Renal cortex interstitium (tissue), 11 donors: ENCODE measurements at regions not wholly inside any gene's neighbourhood (a gene's known extent, or its start where the extent isn't known, plus 50 kb on each side); places are given as distances from the start of the nearest gene placed in this dataset.

Experiments used
- DNase-seq, 11 donors: peaks; one replicate each; pipeline ENCODE4 v3.0.0-alpha.2; 2013; ENCODE audit warnings: low read depth in 9 of 11, low spot score in 4 of 11; ENCODE audit errors: extremely low read depth in 1 of 11

GRCh38 chrX:69253821-69254220 is 88.6 kb upstream of the PJA1 start:
- DNase-seq = no peak

DNA sequence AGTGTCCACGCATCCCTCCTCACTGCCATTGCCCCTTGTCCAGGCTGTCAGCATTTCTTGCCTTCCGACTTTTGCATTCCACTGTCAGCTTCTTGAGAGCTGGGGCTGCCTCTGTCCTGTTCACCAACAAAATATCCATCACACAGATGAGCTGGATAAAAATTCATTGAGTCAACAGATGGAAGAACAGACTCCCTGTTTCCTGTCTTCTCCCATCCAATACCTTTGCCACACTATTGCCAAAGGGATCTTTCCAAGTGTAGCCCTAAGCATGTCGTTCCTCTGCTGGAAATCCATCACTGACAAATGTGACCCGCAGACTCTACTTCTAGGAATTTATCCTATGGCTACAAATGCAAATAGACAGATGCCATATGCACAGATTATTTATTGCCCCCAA is 78.0 kb upstream of the PJA1 start:
- no peak for DNase-seq

DNA sequence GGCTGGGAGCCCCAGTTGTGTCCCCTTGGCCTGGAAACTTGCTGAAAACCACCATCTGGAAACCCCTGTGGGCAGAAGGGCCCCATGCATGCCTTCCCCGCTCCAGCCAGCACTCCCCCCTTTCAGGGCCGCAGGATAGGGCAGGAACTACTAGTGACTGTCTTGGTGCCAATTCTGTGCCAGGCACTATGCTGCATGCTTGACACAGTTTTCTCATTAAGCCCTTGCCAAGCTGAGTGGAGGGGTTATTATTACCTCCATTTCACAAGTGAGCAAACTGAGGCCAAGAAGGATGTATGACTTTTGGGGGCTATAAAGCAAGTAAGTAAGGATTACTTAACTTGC is 73.6 kb upstream of the PJA1 start:
- DNase-seq = no peak

GRCh38 chrX:69238114-69238886 is 73.0 kb upstream of the PJA1 start:
- DNase-seq = peak in 4 of 11 donors; percentile 17 to 31 (median 22)

GRCh38 chrX:69237236-69237635 is 72.0 kb upstream of the PJA1 start:
- no peak for DNase-seq

DNA sequence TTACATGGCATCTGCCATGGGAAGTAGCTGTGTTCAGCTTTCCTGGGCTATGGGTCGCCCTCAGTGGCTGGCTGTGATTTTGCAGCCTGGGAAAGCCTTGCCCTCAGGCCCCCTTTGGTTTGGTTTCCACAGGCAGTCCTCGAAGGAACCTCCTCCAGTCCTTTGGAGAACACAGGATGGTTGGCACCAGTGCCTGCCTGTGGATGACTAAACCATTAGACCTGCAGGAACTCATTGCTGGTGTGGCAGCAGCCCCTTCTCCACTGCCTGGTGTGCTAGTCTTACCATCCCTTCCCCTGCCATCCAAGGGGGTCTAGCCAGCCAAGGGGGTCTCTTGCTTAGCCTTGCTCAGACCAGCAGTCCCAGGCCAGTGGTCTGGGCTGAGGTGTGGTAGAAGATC is 71.4 kb upstream of the PJA1 start:
- no peak for DNase-seq

DNA sequence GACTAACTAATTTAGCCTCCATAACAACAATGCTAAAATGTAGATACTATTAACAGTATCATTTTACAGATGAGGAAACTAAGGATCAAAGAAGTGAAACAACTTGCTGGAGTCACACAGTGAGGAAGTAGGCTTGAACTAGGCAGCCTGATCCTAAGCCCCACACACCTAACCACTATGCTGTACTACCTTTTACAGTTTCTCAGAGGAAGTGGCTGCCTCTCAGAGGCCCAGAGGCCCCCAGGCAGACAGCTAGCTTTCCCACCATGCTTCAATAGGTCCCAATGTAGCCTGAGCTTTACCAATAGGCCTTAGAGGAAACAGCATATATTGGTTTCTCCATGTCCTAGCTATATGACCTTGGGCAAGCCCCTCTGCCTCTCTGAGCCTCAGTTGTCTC is 69.4 kb upstream of the PJA1 start:
- DNase-seq = no peak

DNA sequence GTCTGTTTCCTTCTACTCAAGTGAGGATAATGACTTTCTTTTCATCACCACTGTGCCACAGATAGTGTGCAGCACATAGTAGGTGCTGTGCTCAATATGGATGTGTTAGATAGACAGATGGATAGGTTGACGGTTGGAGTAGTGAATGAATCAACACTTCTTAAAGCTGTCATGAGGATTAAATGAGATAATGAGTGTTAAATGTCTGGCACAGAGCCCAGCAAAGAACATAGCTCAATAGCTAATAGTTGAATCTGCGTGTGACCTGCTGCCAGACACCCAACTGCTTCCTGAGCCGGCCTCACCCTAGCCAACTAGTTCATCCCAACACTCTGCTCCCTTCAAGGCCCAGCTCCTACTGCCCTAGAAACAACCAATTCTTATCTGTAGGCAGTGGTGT is 67.7 kb upstream of the PJA1 start:
- no peak for DNase-seq

DNA sequence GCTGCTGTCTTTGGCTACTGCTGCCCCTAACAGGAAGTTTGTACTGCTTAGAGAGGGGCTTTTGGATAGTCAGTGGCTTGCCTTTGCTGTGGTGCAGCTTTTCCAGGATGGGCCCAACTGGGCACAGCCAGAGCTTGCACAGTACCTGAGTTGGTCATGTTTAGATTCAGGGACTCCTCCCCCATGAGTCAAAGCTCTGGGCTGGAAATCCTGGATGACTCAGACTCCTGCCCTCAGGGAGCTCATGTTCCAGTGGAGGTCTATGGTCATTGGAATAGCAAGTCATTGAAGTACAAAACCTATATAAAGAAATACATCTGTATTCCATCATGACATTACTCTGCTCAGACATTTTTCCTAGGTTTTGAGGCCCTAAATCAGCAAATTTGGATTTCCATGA is 66.7 kb upstream of the PJA1 start:
- DNase-seq = no peak

GRCh38 chrX:69229436-69229835 is 64.2 kb upstream of the PJA1 start:
- DNase-seq = no peak

DNA sequence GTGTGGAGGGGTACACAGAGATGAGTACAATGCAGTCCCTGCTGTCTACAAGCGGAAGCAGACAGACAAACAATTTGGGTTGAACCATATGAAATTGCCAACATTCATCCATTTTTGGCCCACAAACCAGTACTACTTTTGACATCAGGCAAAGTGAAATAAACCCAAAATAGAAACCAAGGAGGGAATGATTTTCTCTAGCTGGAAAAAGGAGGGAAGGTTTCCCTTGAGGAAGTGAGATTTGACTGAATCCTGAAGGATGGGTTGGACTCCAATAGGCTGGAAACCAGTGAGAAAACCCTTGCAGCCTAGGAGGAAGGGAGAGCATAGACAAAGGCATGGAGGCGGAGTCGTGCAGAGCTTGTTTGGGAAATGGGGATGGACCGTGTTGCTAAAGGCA is 63.5 kb upstream of the PJA1 start:
- DNase-seq = no peak

GRCh38 chrX:69226459-69227158 is 61.4 kb upstream of the PJA1 start:
- no peak for DNase-seq

- peak; percentile 50 to 73 (median 63) for DNase-seq
These were observed 57.1 kb upstream of the PJA1 start for GRCh38 chrX:69222103-69223090.

GRCh38 chrX:69221239-69222102 is 56.2 kb upstream of the PJA1 start:
- DNase-seq = no peak

DNA sequence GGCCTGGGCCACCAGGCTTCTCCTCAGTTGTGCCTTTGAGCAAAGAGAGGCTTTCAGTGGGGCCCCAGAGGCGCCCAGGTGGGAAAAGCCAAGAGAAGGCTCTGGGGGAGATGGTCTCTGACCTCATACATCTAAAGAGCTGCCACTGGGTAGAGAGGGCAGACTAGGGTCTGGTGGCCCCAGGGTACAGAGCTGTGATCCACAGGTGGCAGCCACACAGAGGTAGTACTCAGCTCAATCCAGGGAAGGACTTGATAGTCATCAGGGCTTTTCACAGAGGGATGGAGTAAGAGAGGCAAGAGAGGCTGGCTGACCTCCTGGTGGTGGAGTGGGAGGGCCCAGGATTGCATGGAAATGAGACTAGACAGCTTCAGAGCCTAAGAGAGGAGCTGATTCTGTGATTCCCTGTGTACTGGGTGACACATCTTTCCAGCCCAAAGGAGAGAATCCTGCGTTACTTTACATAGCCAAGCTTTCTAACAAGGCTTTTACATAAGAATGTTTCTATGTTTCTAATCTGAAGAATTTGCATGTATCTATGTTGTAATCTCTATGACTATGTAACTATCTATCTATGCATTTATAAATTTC is 53.2 kb upstream of the PJA1 start:
- DNase-seq = no peak

DNA sequence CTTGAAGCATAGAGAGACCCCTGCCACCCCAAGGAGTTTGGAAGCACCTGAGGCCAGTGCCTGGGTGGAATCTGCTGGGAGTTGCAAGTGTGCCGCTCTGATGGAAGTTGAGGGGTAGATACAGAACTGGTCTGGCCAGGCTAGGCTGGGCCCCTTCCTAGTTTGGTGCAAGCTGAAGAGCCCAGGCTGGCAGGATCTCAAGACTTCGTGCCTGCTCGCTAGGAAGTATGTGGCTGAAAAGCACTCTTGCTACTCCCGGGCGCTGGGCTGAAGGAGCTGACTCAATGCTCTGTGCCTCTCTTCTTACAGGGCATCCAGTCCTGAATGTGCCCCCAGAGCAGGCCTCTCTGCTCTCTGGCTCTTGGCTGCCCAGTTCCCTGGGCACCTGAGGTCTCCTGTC is 51.7 kb upstream of the PJA1 start:
- DNase-seq = no peak

DNA sequence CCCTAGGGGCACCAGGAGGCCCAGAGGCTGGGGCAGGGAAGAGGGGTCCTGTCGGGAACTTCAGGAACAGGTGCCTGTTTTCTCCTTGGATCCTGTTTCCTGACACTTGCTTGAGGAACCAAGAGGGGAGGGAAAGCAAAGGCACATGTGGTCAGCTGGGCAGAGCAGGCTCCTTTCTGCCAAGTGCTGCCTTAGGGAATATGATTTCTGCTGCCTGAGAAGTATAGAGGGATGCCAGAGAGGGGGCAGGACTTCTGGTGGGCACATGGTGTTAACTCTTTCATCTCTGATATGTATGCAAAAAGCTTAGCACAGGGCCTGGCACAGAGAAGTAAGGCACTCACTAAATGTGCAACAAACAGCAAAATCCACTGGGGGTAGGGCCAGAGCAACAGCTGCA is 51.2 kb upstream of the PJA1 start:
- no peak for DNase-seq

DNA sequence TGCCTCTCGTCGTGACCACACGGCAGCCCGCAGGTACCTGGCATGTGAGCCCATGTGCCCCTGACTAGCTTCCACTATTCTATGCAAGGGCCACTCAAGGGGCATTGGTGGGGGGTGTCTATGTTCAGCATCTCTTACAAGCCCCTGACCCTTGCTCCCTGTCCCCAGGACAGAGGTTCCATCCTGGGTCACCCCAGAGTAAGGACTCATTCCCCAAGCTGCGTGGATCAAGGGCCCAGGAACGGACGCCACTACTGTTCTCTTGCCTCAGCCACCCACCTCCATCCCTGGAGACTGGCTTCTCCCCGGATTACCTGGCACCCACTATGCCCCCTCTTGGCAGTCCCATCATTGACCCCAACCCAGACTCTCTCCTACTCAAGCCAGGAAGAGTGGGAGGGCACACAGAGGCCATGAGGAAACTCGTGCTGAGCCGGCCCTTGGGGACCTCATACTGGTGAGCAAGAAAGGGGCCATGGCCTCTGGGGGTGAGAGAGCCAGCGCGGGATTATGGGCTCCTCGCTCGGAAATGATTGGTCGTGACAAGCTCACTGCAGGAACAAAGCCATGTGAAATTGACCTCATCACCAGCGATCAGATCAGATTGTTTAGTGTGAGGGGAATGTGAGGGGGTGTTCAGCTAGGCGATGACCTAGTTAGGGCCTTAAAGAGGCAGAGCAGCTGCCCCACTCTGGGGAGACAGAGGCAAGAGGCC is 50.1 kb upstream of the PJA1 start:
- DNase-seq = no peak
